Endothelial cell of umbilical vein (primary cell): ENCODE measurements at regions not wholly inside any gene's neighbourhood (a gene's known extent, or its start where the extent isn't known, plus 50 kb on each side); places are given as distances from the start of the nearest gene placed in this dataset.
A peak's percentile ranks its signal among the peaks of the same experiment; 100 is the strongest.

Experiments used
- BruUV-seq: library from RNA; stranded (reverse); fragments of 400-500 nt; replicated peaks from 2 replicates; lab custom pipeline; 2021; lab: Mats Ljungman, UMichigan
- CTCF ChIA-PET: fragments of 300-600, 350-600 bp; sonication (Branson Sonifier 250); formaldehyde crosslinking; loops from one replicate; lab custom pipeline; 2021; ENCODE audit warnings: antibody characterized with exemption, inconsistent platforms; lab: Charles Lee
- POLR2A ChIA-PET: fragments of 300-600, 350-600 bp; sonication (Branson Sonifier 250); formaldehyde crosslinking; loops from one replicate; lab custom pipeline; 2021; ENCODE audit warnings: antibody characterized with exemption, inconsistent platforms; lab: Charles Lee
- DNase-seq: peaks from one replicate; pipeline ENCODE4 v3.0.0-alpha.2; 2011; ENCODE audit warnings: low read depth, low spot score
- FAIRE-seq: peaks from 2 replicates; lab custom pipeline; 2011; peaks lifted over from hg19 to GRCh38; lab: Jason Lieb, UNC
- H2AFZ ChIP-seq: 2 replicates; pipeline ENCODE4 v1.6.0; 2012; ENCODE audit warnings: low read depth, low read length, control low read depth, inconsistent platforms
- H3K27ac ChIP-seq: 2 replicates; pipeline ENCODE4 v1.5.1; 2011; ENCODE audit warnings: low read depth, mild to moderate bottlenecking, control low read depth, low read length, moderate library complexity; ENCODE audit not compliant: insufficient read depth
- H3K27me3 ChIP-seq, 2 experiments: 2 replicates each; pipeline versions ENCODE4 v1.6.0 to v1.6.1; 2011; ENCODE audit warnings: low read length in 2 of 2, mixed read lengths in 1 of 2; ENCODE audit not compliant: control insufficient read depth in 2 of 2, insufficient read depth in 2 of 2
- H3K36me3 ChIP-seq, 2 experiments: 2 replicates in 1 of 2; 3 replicates in 1 of 2; pipeline ENCODE4 v1.5.1; 2011; ENCODE audit warnings: low read length in 2 of 2, mild to moderate bottlenecking in 1 of 2, moderate library complexity in 1 of 2; ENCODE audit not compliant: control insufficient read depth in 2 of 2, insufficient read depth in 2 of 2; ENCODE audit errors: extremely low read depth in 1 of 2
- H3K4me1 ChIP-seq: 3 replicates; pipeline ENCODE4 v1.5.1; 2011; ENCODE audit warnings: mild to moderate bottlenecking, low read length; ENCODE audit not compliant: control insufficient read depth, insufficient read depth; ENCODE audit errors: extremely low read depth
- H3K4me2 ChIP-seq: 2 replicates; pipeline ENCODE4 v1.6.1; 2011; ENCODE audit warnings: low read length, control low read depth, mixed read lengths; ENCODE audit not compliant: insufficient read depth
- H3K4me3 ChIP-seq, 3 experiments: fragments of 200-600 bp in 1 of 3; sonication (generic), shearing (Covaris generic) in 1 of 3; replicated peaks in 1 of 3; 2 replicates each; pipeline ENCODE4 v1.5.1; 2011 to 2016; ENCODE audit warnings: control low read depth in 3 of 3, low read length in 3 of 3, mild to moderate bottlenecking in 2 of 3, inconsistent platforms in 1 of 3, low read depth in 1 of 3, moderate library complexity in 1 of 3; ENCODE audit not compliant: insufficient read depth in 1 of 3
- H3K79me2 ChIP-seq: 2 replicates; pipeline ENCODE4 v1.6.0; 2012; ENCODE audit warnings: low read length, inconsistent platforms; ENCODE audit not compliant: control insufficient read depth, insufficient read depth
- H3K9ac ChIP-seq: replicated peaks from 2 replicates; pipeline ENCODE3; 2011; ENCODE audit warnings: low read length, control low read depth; ENCODE audit not compliant: insufficient read depth; ENCODE audit errors: extremely low read depth
- H3K9me1 ChIP-seq: replicated peaks from 3 replicates; pipeline ENCODE4 v1.6.0; 2011; ENCODE audit warnings: mild to moderate bottlenecking, low read length; ENCODE audit not compliant: control insufficient read depth, insufficient read depth; ENCODE audit errors: extremely low read depth
- H3K9me3 ChIP-seq: replicated peaks from 2 replicates; pipeline ENCODE4 v1.5.1; 2012; ENCODE audit warnings: low read length, inconsistent platforms; ENCODE audit not compliant: control insufficient read depth, insufficient read depth
- H4K20me1 ChIP-seq: replicated peaks from 2 replicates; pipeline ENCODE3; 2011; ENCODE audit warnings: mild to moderate bottlenecking, low read length; ENCODE audit not compliant: control insufficient read depth, insufficient read depth; ENCODE audit errors: extremely low read depth
- EZH2 ChIP-seq: IDR thresholded peaks from 2 replicates; pipeline ENCODE4 v1.6.1; 2012; ENCODE audit warnings: borderline replicate concordance, low read depth, mild to moderate bottlenecking, moderate library complexity, low read length, inconsistent platforms; ENCODE audit not compliant: severe bottlenecking
- FOS ChIP-seq: IDR thresholded peaks from 2 replicates; pipeline ENCODE4 v1.6.1; 2011; ENCODE audit warnings: mild to moderate bottlenecking, low read length, moderate library complexity, borderline replicate concordance; ENCODE audit not compliant: insufficient read depth
- GATA2 ChIP-seq: IDR thresholded peaks from 2 replicates; pipeline ENCODE4 v1.7.0; 2011; ENCODE audit warnings: low read depth, mild to moderate bottlenecking, moderate library complexity, mixed read lengths, low read length; ENCODE audit not compliant: insufficient read length, insufficient read depth
- JUN ChIP-seq: IDR thresholded peaks from 2 replicates; pipeline ENCODE4 v1.6.1; 2011; ENCODE audit warnings: borderline replicate concordance, low read depth; ENCODE audit not compliant: insufficient read length, insufficient read depth
- MAX ChIP-seq: IDR thresholded peaks from 2 replicates; pipeline ENCODE4 v1.6.1; 2011; ENCODE audit not compliant: insufficient read depth, insufficient read length
- MYC ChIP-seq: IDR thresholded peaks from one replicate; pipeline ENCODE4 v1.6.1; 2011; ENCODE audit warnings: mild to moderate bottlenecking, low read depth, low read length
- POLR2A ChIP-seq: IDR thresholded peaks from 2 replicates; pipeline ENCODE4 v1.6.1; 2012; ENCODE audit warnings: low read depth, mild to moderate bottlenecking, control low read depth, low read length
- dilution Hi-C: fragments of 300-500 bp; cut with MboI; formaldehyde crosslinking; loops from one replicate; pipeline ENCODE4 v1.15.0; 2019; ENCODE audit warnings: low sequenced_read_pairs; ENCODE audit not compliant: extremely low pct_ligation_motif_present
- intact Hi-C: fragments of 100-400 bp; cut with micrococcal nuclease; formaldehyde crosslinking; loops from one replicate; pipeline ENCODE4 v1.10.0; 2022

GRCh38 chr20:10863337-10864060 is 189.7 kb upstream of the JAG1 start:
- peak; percentile 90 for FAIRE-seq
- no peaks in the 10 kb centered on the region for H3K79me2 ChIP-seq
- POLR2A ChIA-PET: no interaction called here
- no peaks in the 10 kb centered on the region for H3K36me3 ChIP-seq
- DNase-seq: peak; percentile 87
- no peaks in the 10 kb centered on the region for H4K20me1 ChIP-seq
- H2AFZ ChIP-seq: peak overlapping the region; percentile 94
- no peaks in the 10 kb centered on the region for H3K9me1 ChIP-seq
- H3K9me3 ChIP-seq: no peaks in the 10 kb centered on the region
- peak overlapping the region; percentile 59 for H3K27ac ChIP-seq
- H3K9ac ChIP-seq: peak overlapping the region; percentile 25
- CTCF ChIA-PET: interaction anchor here (1.3 kb wide), 1 partner anchor 40 kb away, joined by 3 read pairs; no protein-coding TSS in a partner anchor
- peak overlapping the region; percentile 69 for H3K4me2 ChIP-seq
- H3K4me3 ChIP-seq: no peak overlapping the region
- dilution Hi-C loops (no loop called here), intact Hi-C loops (loop anchor here (1.0 to 10.0 kb wide), 9 partner anchors 64 to 1401 kb away; no protein-coding TSS in a partner anchor)
- no peaks in the 10 kb centered on the region for H3K27me3 ChIP-seq
- peak; percentile 84 for TF ChIP-seq FOS
- TF ChIP-seq MAX: no peak
- peak; percentile 59 for TF ChIP-seq JUN
- TF ChIP-seq GATA2: no peak
- BruUV-seq: no TSS peak
- peaks cover 32% of the 10 kb centered on the region for H3K4me1 ChIP-seq

- peak overlapping the region; percentile 94 for H2AFZ ChIP-seq
- no peaks in the 10 kb centered on the region for H3K27me3 ChIP-seq
- FAIRE-seq (no peak), DNase-seq (no peak)
- peaks cover 32% of the 10 kb centered on the region for H3K4me1 ChIP-seq
- H3K9ac ChIP-seq: peak overlapping the region; percentile 25
- no peaks in the 10 kb centered on the region for H3K36me3 ChIP-seq
- no peaks in the 10 kb centered on the region for H4K20me1 ChIP-seq
- ChIA-PET POLR2A (no interaction called here), CTCF (interaction anchor here (0.9 to 1.3 kb wide), 2 partner anchors 39 to 46 kb away, joined by 3 read pairs; no protein-coding TSS in a partner anchor)
- intact Hi-C loops (loop anchor here (1.0 to 10.0 kb wide), 7 partner anchors 63 to 1402 kb away; no protein-coding TSS in a partner anchor), dilution Hi-C loops (no loop called here)
- H3K9me1 ChIP-seq: no peaks in the 10 kb centered on the region
- no TSS peak for BruUV-seq
- H3K9me3 ChIP-seq: no peaks in the 10 kb centered on the region
- peak overlapping the region; percentile 59 for H3K27ac ChIP-seq
- TF ChIP-seq JUN: no peak
- no peak for TF ChIP-seq POLR2A
- TF ChIP-seq EZH2: no peak
- TF ChIP-seq MYC: no peak
- H3K4me3 ChIP-seq: no peak overlapping the region
- peak overlapping the region; percentile 69 for H3K4me2 ChIP-seq
- no peaks in the 10 kb centered on the region for H3K79me2 ChIP-seq
Measured at GRCh38 chr20:10864076-10864672, 190.4 kb upstream of the JAG1 start.
